ENCODE measurements at regions not wholly inside any gene's neighbourhood (a gene's known extent, or its start where the extent isn't known, plus 50 kb on each side); places are given as distances from the start of the nearest gene placed in this dataset.

- H3K4me3 ChIP-seq (ENCODE audit: low read depth, low read length): no peak overlapping the region
- intact Hi-C loops (cut with micrococcal nuclease; ENCODE audit: unreplicated experiment): no loop called here
- no peak for TF ChIP-seq CTCF (IDR thresholded peaks at IDR 0.05; ENCODE audit: insufficient read depth in 1 of 2, low read depth in 1 of 2, low read length in 1 of 2, severe bottlenecking in 1 of 2, unreplicated experiment in 1 of 2)
- no peaks in the 10 kb centered on the region for H3K36me3 ChIP-seq (ENCODE audit: control insufficient read depth, insufficient read depth, low read length)
- H3K9me3 ChIP-seq: no peaks in the 10 kb centered on the region
- Mint-ChIP-seq H3K9me3 (ENCODE audit: unreplicated experiment) (no peaks in the 10 kb centered on the region), H3K36me3 (ENCODE audit: insufficient read depth, unreplicated experiment) (no peaks in the 10 kb centered on the region), H3K4me3 (ENCODE audit: unreplicated experiment) (no peak overlapping the region), H3K27ac (ENCODE audit: unreplicated experiment) (no peak overlapping the region), H3K27me3 (ENCODE audit: insufficient read depth, unreplicated experiment) (no peaks in the 10 kb centered on the region), H3K4me1 (ENCODE audit: low read depth, unreplicated experiment) (no peaks in the 10 kb centered on the region)
- no peaks in the 10 kb centered on the region for H3K4me1 ChIP-seq
- no peak for DNase-seq
- no peaks in the 10 kb centered on the region for H3K27me3 ChIP-seq (replicated peaks; ENCODE audit: control insufficient read depth, insufficient read depth, low read length)
- BruUV-seq (replicated peaks): no TSS peak
- ChIA-PET POLR2A (no interaction called here), CTCF (no interaction called here)
Measured at GRCh38 chr9:119044806-119045205, 324.4 kb downstream of the BRINP1 start.

GRCh38 chr9:119047513-119048307 lies 321.5 kb downstream of the BRINP1 start:
- no TSS peak for BruUV-seq (replicated peaks)
- no peak for TF ChIP-seq CTCF (IDR thresholded peaks at IDR 0.05; ENCODE audit: insufficient read depth in 1 of 2, low read depth in 1 of 2, low read length in 1 of 2, severe bottlenecking in 1 of 2, unreplicated experiment in 1 of 2)
- Histone ChIP-seq H3K4me1 (no peaks in the 10 kb centered on the region), H3K4me3 (ENCODE audit: low read depth, low read length) (no peak overlapping the region), H3K9me3 (no peaks in the 10 kb centered on the region), H3K27me3 (replicated peaks; ENCODE audit: control insufficient read depth, insufficient read depth, low read length) (no peaks in the 10 kb centered on the region), H3K36me3 (ENCODE audit: control insufficient read depth, insufficient read depth, low read length) (no peaks in the 10 kb centered on the region)
- H3K4me3 Mint-ChIP-seq (ENCODE audit: unreplicated experiment): no peak overlapping the region
- DNase-seq: no peak
- no peaks in the 10 kb centered on the region for H3K36me3 Mint-ChIP-seq (ENCODE audit: insufficient read depth, unreplicated experiment)
- intact Hi-C loops (cut with micrococcal nuclease; ENCODE audit: unreplicated experiment): no loop called here
- no peaks in the 10 kb centered on the region for H3K27me3 Mint-ChIP-seq (ENCODE audit: insufficient read depth, unreplicated experiment)
- H3K4me1 Mint-ChIP-seq (ENCODE audit: low read depth, unreplicated experiment): no peaks in the 10 kb centered on the region
- POLR2A ChIA-PET: no interaction called here
- CTCF ChIA-PET: no interaction called here
- no peak overlapping the region for H3K27ac Mint-ChIP-seq (ENCODE audit: unreplicated experiment)
- no peaks in the 10 kb centered on the region for H3K9me3 Mint-ChIP-seq (ENCODE audit: unreplicated experiment)

- H3K36me3 Mint-ChIP-seq (ENCODE audit: insufficient read depth, unreplicated experiment): no peaks in the 10 kb centered on the region
- no peaks in the 10 kb centered on the region for H3K36me3 ChIP-seq (ENCODE audit: control insufficient read depth, insufficient read depth, low read length)
- no peaks in the 10 kb centered on the region for H3K9me3 Mint-ChIP-seq (ENCODE audit: unreplicated experiment)
- H3K27me3 ChIP-seq (replicated peaks; ENCODE audit: control insufficient read depth, insufficient read depth, low read length): no peaks in the 10 kb centered on the region
- no peak for DNase-seq
- no peaks in the 10 kb centered on the region for H3K4me1 ChIP-seq
- no peak overlapping the region for H3K4me3 ChIP-seq (ENCODE audit: low read depth, low read length)
- H3K4me1 Mint-ChIP-seq (ENCODE audit: low read depth, unreplicated experiment): no peaks in the 10 kb centered on the region
- ChIA-PET CTCF (no interaction called here), POLR2A (no interaction called here)
- intact Hi-C loops (cut with micrococcal nuclease; ENCODE audit: unreplicated experiment): no loop called here
- no peak overlapping the region for H3K4me3 Mint-ChIP-seq (ENCODE audit: unreplicated experiment)
- no peaks in the 10 kb centered on the region for H3K27me3 Mint-ChIP-seq (ENCODE audit: insufficient read depth, unreplicated experiment)
- H3K27ac Mint-ChIP-seq (ENCODE audit: unreplicated experiment): no peak overlapping the region
- TF ChIP-seq CTCF (IDR thresholded peaks at IDR 0.05; ENCODE audit: insufficient read depth in 1 of 2, low read depth in 1 of 2, low read length in 1 of 2, severe bottlenecking in 1 of 2, unreplicated experiment in 1 of 2): no peak
- no TSS peak for BruUV-seq (replicated peaks)
- no peaks in the 10 kb centered on the region for H3K9me3 ChIP-seq
Measured at GRCh38 chr9:119050281-119050680, 319.0 kb downstream of the BRINP1 start.

Measured in Caco-2 (cell line).